ENCODE measurements at regions not wholly inside any gene's neighbourhood (a gene's known extent, or its start where the extent isn't known, plus 50 kb on each side); places are given as distances from the start of the nearest gene placed in this dataset.

DNA sequence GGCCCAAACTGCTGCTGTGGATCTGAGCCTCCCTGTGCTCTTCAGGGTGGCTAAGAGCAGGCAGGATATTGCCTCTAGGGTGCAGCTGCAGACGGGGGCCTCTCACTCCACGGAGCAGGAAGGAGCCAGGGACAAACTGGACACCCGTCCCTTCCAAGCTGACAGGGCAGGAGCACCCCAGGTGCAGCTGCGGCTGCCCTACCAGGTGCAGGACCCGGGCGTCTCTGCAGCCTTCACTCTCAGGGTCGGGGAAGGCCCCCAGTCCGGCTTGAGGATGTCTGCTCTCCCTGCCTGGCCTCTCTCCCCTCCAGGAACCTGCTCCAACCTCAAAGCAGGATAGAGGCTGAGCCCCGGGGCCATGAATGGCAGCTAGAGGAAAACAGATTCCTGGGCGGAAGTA is 1554.9 kb upstream of the CADM2 start:
- ATAC-seq (ENCODE audit: low FRiP score), result peak; percentile 10
- TF ChIP-seq, protein P1, sequence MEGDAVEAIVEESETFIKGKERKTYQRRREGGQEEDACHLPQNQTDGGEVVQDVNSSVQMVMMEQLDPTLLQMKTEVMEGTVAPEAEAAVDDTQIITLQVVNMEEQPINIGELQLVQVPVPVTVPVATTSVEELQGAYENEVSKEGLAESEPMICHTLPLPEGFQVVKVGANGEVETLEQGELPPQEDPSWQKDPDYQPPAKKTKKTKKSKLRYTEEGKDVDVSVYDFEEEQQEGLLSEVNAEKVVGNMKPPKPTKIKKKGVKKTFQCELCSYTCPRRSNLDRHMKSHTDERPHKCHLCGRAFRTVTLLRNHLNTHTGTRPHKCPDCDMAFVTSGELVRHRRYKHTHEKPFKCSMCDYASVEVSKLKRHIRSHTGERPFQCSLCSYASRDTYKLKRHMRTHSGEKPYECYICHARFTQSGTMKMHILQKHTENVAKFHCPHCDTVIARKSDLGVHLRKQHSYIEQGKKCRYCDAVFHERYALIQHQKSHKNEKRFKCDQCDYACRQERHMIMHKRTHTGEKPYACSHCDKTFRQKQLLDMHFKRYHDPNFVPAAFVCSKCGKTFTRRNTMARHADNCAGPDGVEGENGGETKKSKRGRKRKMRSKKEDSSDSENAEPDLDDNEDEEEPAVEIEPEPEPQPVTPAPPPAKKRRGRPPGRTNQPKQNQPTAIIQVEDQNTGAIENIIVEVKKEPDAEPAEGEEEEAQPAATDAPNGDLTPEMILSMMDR (IDR thresholded peaks at IDR 0.05), result no peak

GRCh38 chr3:83426300-83426699 is 1532.5 kb upstream of the CADM2 start:
- TF ChIP-seq, protein P1 (IDR thresholded peaks at IDR 0.05), result no peak
- DNase-seq (ENCODE audit: low spot score) (no peak), ATAC-seq (ENCODE audit: low FRiP score) (no peak)

More for the DNA sequence above, 1554.9 kb upstream of the CADM2 start:
- no peak for DNase-seq (ENCODE audit: low spot score)

GRCh38 chr3:83434880-83435587 is 1523.8 kb upstream of the CADM2 start:
- ATAC-seq (ENCODE audit: low FRiP score) (no peak), DNase-seq (ENCODE audit: low spot score) (no peak)
- TF ChIP-seq, protein P1 (IDR thresholded peaks at IDR 0.05), result no peak

GRCh38 chr3:83438188-83438587 is 1520.6 kb upstream of the CADM2 start:
- no peak for ATAC-seq (ENCODE audit: low FRiP score)
- TF ChIP-seq, protein P1 (IDR thresholded peaks at IDR 0.05), result no peak

DNA sequence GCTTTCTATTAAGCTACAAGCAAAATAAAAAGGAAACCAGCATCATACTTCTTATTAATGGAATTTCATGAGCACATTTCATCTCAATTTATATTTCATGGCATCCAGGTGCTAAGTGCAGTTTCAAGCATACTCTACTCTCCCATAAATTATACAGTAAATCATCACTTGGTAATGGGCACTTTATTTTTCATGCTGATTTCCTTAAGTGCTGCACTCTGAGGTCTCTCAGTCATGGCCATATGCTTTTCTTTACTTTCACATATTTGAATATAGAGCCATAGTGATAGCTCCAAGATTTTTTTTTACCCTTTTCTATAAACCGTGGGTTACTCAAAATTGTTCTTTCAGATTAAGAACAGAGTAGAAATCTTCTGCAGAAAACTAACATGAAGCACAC is 1505.7 kb upstream of the CADM2 start:
- TF ChIP-seq, protein P1 (IDR thresholded peaks at IDR 0.05), result no peak
- ATAC-seq (ENCODE audit: low FRiP score), result no peak
- DNase-seq (ENCODE audit: low spot score), result no peak

More at GRCh38 chr3:83438188-83438587, 1520.6 kb upstream of the CADM2 start:
- DNase-seq (ENCODE audit: low spot score), result no peak

GRCh38 chr3:83454353-83454752 is 1504.4 kb upstream of the CADM2 start:
- DNase-seq (ENCODE audit: low spot score) (no peak), ATAC-seq (ENCODE audit: low FRiP score) (no peak)
- TF ChIP-seq, protein P1 (IDR thresholded peaks at IDR 0.05), result no peak

DNA sequence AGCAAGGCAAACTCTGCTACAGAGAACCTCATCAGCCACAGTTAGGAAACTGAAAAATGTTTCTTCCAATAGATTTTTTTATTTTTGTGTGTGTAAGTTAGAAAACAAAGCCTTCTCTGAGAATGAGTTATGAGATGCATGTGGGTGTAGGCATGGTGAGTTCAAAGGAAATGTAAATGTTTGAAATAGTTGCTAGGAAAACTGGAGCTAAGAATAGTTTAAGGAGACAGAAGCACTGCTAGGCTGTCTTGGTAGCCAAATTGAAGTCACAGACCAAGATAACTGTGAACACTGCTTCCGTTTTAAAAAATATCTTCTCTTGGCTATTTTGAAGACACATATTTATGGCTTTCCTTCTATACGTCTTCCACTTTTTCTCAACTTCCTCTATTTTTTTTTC is 1501.2 kb upstream of the CADM2 start:
- DNase-seq (ENCODE audit: low spot score) (no peak), ATAC-seq (ENCODE audit: low FRiP score) (no peak)
- TF ChIP-seq, protein P1 (IDR thresholded peaks at IDR 0.05), result no peak
